ENCODE measurements at regions not wholly inside any gene's neighbourhood (a gene's known extent, or its start where the extent isn't known, plus 50 kb on each side); places are given as distances from the start of the nearest gene placed in this dataset.

GRCh38 chr13:73428706-73429105, 369.9 kb downstream of the KLF5 start:
- no peak for TF ChIP-seq CTCF (IDR thresholded peaks at IDR 0.05)
- H3K9me3 Mint-ChIP-seq (ENCODE audit: low read depth), result peaks cover 8% of the 10 kb centered on the region
- DNase-seq (ENCODE audit: low spot score), result no peak
- H3K4me3 Mint-ChIP-seq (ENCODE audit: unreplicated experiment), result no peak overlapping the region
- no peak overlapping the region for H3K27ac Mint-ChIP-seq (ENCODE audit: unreplicated experiment)
- peaks cover 28% of the 10 kb centered on the region for H3K4me1 Mint-ChIP-seq (ENCODE audit: low read depth)
- peaks cover 1% of the 10 kb centered on the region for H3K27me3 Mint-ChIP-seq (ENCODE audit: low read depth)
- peaks cover 1% of the 10 kb centered on the region for H3K36me3 Mint-ChIP-seq (ENCODE audit: low read depth)

- Mint-ChIP-seq H3K4me1 (ENCODE audit: low read depth) (peaks cover 28% of the 10 kb centered on the region), H3K36me3 (ENCODE audit: low read depth) (peaks cover 1% of the 10 kb centered on the region), H3K27ac (ENCODE audit: unreplicated experiment) (peak overlapping the region; percentile 84), H3K4me3 (ENCODE audit: unreplicated experiment) (peak overlapping the region; percentile 31), H3K9me3 (ENCODE audit: low read depth) (peaks cover 8% of the 10 kb centered on the region), H3K27me3 (ENCODE audit: low read depth) (peaks cover 1% of the 10 kb centered on the region)
- TF ChIP-seq CTCF (IDR thresholded peaks at IDR 0.05), result no peak
- DNase-seq (ENCODE audit: low spot score), result no peak
Measured at GRCh38 chr13:73428137-73428536, 369.3 kb downstream of the KLF5 start.

- H3K36me3 Mint-ChIP-seq (ENCODE audit: low read depth), result peaks cover 1% of the 10 kb centered on the region
- peaks cover 12% of the 10 kb centered on the region for H3K4me1 Mint-ChIP-seq (ENCODE audit: low read depth)
- no peak for DNase-seq (ENCODE audit: low spot score)
- peaks cover 4% of the 10 kb centered on the region for H3K9me3 Mint-ChIP-seq (ENCODE audit: low read depth)
- H3K27me3 Mint-ChIP-seq (ENCODE audit: low read depth), result no peaks in the 10 kb centered on the region
- TF ChIP-seq CTCF (IDR thresholded peaks at IDR 0.05), result no peak
- no peak overlapping the region for H3K4me3 Mint-ChIP-seq (ENCODE audit: unreplicated experiment)
- no peak overlapping the region for H3K27ac Mint-ChIP-seq (ENCODE audit: unreplicated experiment)
Measured at GRCh38 chr13:73422973-73423372, 364.2 kb downstream of the KLF5 start.

DNA sequence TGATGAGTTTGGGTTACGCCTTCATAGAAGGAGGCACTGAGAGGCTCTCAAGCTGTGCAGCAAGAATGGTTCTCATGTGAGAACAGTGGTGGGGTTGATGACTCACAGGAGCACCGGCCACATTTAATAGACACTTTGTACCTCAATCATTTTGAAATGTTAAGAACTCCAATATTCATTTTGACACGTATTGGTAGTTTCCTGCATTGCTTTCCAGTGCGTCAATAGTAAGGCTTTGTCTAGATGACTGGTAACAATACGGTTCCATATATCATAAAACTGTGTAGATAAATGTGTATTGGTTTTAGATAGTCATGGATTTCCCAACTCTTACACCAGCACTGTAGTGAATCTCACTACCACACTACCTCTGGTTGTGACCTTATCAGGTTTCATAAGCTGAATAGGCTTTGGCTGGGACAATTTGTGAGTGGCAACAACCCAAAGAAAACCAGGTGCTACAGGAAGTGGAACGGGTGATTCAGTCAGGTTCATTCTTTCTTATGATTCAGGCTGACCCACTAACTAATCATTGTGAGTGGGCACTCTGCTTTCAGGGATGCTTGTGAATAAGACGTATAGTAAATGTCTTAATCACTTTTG, 362.6 kb downstream of the KLF5 start:
- peaks cover 2% of the 10 kb centered on the region for H3K4me1 Mint-ChIP-seq (ENCODE audit: low read depth)
- no peak for DNase-seq (ENCODE audit: low spot score)
- peaks cover 1% of the 10 kb centered on the region for H3K36me3 Mint-ChIP-seq (ENCODE audit: low read depth)
- H3K9me3 Mint-ChIP-seq (ENCODE audit: low read depth), result peaks cover 4% of the 10 kb centered on the region
- H3K4me3 Mint-ChIP-seq (ENCODE audit: unreplicated experiment), result no peak overlapping the region
- no peak overlapping the region for H3K27ac Mint-ChIP-seq (ENCODE audit: unreplicated experiment)
- H3K27me3 Mint-ChIP-seq (ENCODE audit: low read depth), result no peaks in the 10 kb centered on the region
- no peak for TF ChIP-seq CTCF (IDR thresholded peaks at IDR 0.05)

DNA sequence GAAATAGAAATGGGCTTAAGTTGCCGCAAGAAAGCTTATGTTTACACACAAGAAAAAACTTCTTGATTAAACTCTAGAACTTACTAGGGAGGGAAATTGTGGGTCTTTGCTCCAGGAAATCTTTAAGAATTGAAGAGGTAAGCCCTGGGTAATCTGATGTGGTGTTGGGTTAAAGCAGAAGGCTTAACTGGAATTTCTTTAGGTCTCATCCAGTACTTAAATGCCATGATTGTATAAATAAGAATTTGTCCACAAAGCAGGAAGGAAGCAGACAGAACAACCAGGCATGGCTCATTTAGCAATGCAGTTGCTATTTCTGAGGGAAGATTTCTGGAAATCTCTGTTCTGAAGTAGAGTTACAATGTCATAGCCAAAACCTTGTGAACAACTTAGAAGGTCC, 360.4 kb downstream of the KLF5 start:
- TF ChIP-seq CTCF (IDR thresholded peaks at IDR 0.05), result no peak
- Mint-ChIP-seq H3K27me3 (ENCODE audit: low read depth) (no peaks in the 10 kb centered on the region), H3K9me3 (ENCODE audit: low read depth) (no peaks in the 10 kb centered on the region), H3K4me1 (ENCODE audit: low read depth) (peaks cover 11% of the 10 kb centered on the region), H3K36me3 (ENCODE audit: low read depth) (no peaks in the 10 kb centered on the region), H3K27ac (ENCODE audit: unreplicated experiment) (no peak overlapping the region), H3K4me3 (ENCODE audit: unreplicated experiment) (no peak overlapping the region)
- no peak for DNase-seq (ENCODE audit: low spot score)

All from chondrocyte (in vitro differentiated cells).